ENCODE measurements at regions not wholly inside any gene's neighbourhood (a gene's known extent, or its start where the extent isn't known, plus 50 kb on each side); places are given as distances from the start of the nearest gene placed in this dataset.

DNA sequence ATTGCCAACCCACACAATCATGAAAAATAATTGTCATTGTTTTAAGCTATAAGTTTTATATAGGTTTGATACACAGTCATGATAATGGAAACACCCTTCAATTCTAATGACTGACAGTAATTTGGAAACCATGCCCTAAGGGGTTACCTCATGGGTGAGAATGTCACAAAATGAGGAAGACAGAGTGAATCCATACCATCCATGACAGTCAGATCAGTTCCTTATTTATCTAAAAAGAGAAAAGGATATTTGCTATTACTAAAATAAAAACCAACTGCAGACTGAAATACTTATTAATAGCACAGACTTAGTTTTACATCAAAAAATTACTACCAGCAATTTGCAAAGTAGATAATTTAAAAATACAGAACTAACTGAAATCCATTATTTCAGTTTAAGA lies 437.8 kb downstream of the UTRN start:
- H2AFZ ChIP-seq (ENCODE audit: low read length) = no peak overlapping the region
- no peak for TF ChIP-seq CTCF (IDR thresholded peaks at IDR 0.05; ENCODE audit: extremely low read depth, low read depth, low read length)
- no peak overlapping the region for H3K4me2 ChIP-seq (ENCODE audit: insufficient read depth, low read length)
- no peaks in the 10 kb centered on the region for H3K27me3 ChIP-seq (ENCODE audit: insufficient read depth, low read length)
- H3K27ac ChIP-seq (ENCODE audit: low read depth, low read length) = no peak overlapping the region
- H3K4me1 ChIP-seq (ENCODE audit: insufficient read depth, low read length) = peaks cover 27% of the 10 kb centered on the region
- no peak overlapping the region for H3K4me3 ChIP-seq (ENCODE audit: insufficient read depth, low read length)
- no peaks in the 10 kb centered on the region for H3K36me3 ChIP-seq (ENCODE audit: insufficient read depth, low read length)
- H4K20me1 ChIP-seq (ENCODE audit: insufficient read depth, low read length) = peaks cover under 1% of the 10 kb centered on the region
- no peaks in the 10 kb centered on the region for H3K79me2 ChIP-seq (ENCODE audit: insufficient read depth, low read length)
- H3K9me3 ChIP-seq (ENCODE audit: low read depth, low read length) = no peaks in the 10 kb centered on the region
- DNase-seq (ENCODE audit: insufficient read length, low spot score, missing footprints) = no peak

GRCh38 chr6:144723431-144723830 lies 438.3 kb downstream of the UTRN start:
- H3K79me2 ChIP-seq (ENCODE audit: insufficient read depth, low read length) = no peaks in the 10 kb centered on the region
- DNase-seq (ENCODE audit: insufficient read length, low spot score, missing footprints) = no peak
- H3K27ac ChIP-seq (ENCODE audit: low read depth, low read length) = no peak overlapping the region
- no peak overlapping the region for H3K4me2 ChIP-seq (ENCODE audit: insufficient read depth, low read length)
- no peaks in the 10 kb centered on the region for H3K9me3 ChIP-seq (ENCODE audit: low read depth, low read length)
- H2AFZ ChIP-seq (ENCODE audit: low read length) = no peak overlapping the region
- H3K4me3 ChIP-seq (ENCODE audit: insufficient read depth, low read length) = no peak overlapping the region
- H3K4me1 ChIP-seq (ENCODE audit: insufficient read depth, low read length) = peaks cover 22% of the 10 kb centered on the region
- H3K36me3 ChIP-seq (ENCODE audit: insufficient read depth, low read length) = no peaks in the 10 kb centered on the region
- no peak for TF ChIP-seq CTCF (IDR thresholded peaks at IDR 0.05; ENCODE audit: extremely low read depth, low read depth, low read length)
- H3K27me3 ChIP-seq (ENCODE audit: insufficient read depth, low read length) = no peaks in the 10 kb centered on the region
- no peaks in the 10 kb centered on the region for H4K20me1 ChIP-seq (ENCODE audit: insufficient read depth, low read length)

DNA sequence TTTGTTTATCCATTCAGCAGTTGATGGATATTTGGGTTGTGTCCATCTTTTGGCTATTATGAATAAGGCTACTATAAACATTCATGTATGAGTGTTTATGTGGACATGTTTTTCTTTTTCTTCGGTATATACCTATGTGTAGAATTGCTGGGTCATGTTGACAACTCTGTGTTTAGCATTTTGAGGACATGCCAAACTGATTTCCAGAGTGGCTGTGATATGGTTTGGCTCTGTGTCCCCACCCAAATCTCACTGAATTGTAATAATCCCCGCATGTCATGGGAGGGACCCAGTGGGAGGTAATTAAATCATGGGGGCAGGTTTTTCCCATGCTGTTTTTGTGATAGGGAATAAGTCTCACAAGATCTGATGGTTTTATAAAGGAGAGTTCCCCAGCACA lies 439.7 kb downstream of the UTRN start:
- Histone ChIP-seq H4K20me1 (ENCODE audit: insufficient read depth, low read length) (no peaks in the 10 kb centered on the region), H2AFZ (ENCODE audit: low read length) (no peak overlapping the region), H3K4me3 (ENCODE audit: insufficient read depth, low read length) (no peak overlapping the region), H3K27me3 (ENCODE audit: insufficient read depth, low read length) (no peaks in the 10 kb centered on the region), H3K4me2 (ENCODE audit: insufficient read depth, low read length) (no peak overlapping the region), H3K9me3 (ENCODE audit: low read depth, low read length) (no peaks in the 10 kb centered on the region), H3K27ac (ENCODE audit: low read depth, low read length) (no peak overlapping the region), H3K4me1 (ENCODE audit: insufficient read depth, low read length) (peaks cover 19% of the 10 kb centered on the region), H3K79me2 (ENCODE audit: insufficient read depth, low read length) (no peaks in the 10 kb centered on the region), H3K36me3 (ENCODE audit: insufficient read depth, low read length) (no peaks in the 10 kb centered on the region)
- no peak for DNase-seq (ENCODE audit: insufficient read length, low spot score, missing footprints)
- no peak for TF ChIP-seq CTCF (IDR thresholded peaks at IDR 0.05; ENCODE audit: extremely low read depth, low read depth, low read length)

- no peak overlapping the region for H3K4me2 ChIP-seq (ENCODE audit: insufficient read depth, low read length)
Measured at GRCh38 chr6:144725736-144726522, 440.8 kb downstream of the UTRN start.

More at GRCh38 chr6:144725736-144726522, 440.8 kb downstream of the UTRN start:
- Histone ChIP-seq H3K9me3 (ENCODE audit: low read depth, low read length) (no peaks in the 10 kb centered on the region), H2AFZ (ENCODE audit: low read length) (no peak overlapping the region), H3K27me3 (ENCODE audit: insufficient read depth, low read length) (no peaks in the 10 kb centered on the region), H4K20me1 (ENCODE audit: insufficient read depth, low read length) (no peaks in the 10 kb centered on the region), H3K36me3 (ENCODE audit: insufficient read depth, low read length) (peaks cover 5% of the 10 kb centered on the region), H3K4me1 (ENCODE audit: insufficient read depth, low read length) (peaks cover 19% of the 10 kb centered on the region), H3K27ac (ENCODE audit: low read depth, low read length) (no peak overlapping the region), H3K4me3 (ENCODE audit: insufficient read depth, low read length) (no peak overlapping the region), H3K79me2 (ENCODE audit: insufficient read depth, low read length) (no peaks in the 10 kb centered on the region)
- TF ChIP-seq CTCF (IDR thresholded peaks at IDR 0.05; ENCODE audit: extremely low read depth, low read depth, low read length) = no peak
- DNase-seq (ENCODE audit: insufficient read length, low spot score, missing footprints) = no peak

Data from osteoblast (primary cell).